NCI-H1694 treated with DMSO at 0.1 percent for 48 hours (cell line): ENCODE measurements at regions not wholly inside any gene's neighbourhood (a gene's known extent, or its start where the extent isn't known, plus 50 kb on each side); places are given as distances from the start of the nearest gene placed in this dataset.

Source experiments
- DNase-seq: peaks from one replicate; lab custom pipeline; 2025; lab: John Stamatoyannopoulos, UW

DNA sequence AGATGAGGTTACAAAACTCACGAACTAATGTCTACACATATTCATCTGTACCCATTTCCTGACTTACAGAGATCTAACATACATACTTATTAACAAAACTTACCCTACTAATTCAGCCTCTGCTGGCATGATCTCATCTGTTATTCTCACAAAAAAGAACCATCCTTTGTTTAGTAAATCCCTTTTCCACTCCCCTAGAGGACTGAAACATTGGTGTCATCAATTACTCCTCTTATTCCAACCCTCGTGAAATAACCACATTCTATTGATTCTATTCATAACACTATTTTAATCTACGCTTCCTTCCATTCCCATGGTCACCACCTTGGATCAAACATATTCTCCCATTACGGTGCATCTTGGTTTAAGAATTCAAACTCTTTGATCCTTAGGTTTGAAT, 505.9 kb downstream of the SI start:
- DNase-seq, result no peak

GRCh38 chr3:164550857-164551256, 527.4 kb downstream of the SI start:
- no peak for DNase-seq

- peak; percentile 97 for DNase-seq
These were observed 539.1 kb downstream of the SI start for GRCh38 chr3:164539215-164539614.

DNA sequence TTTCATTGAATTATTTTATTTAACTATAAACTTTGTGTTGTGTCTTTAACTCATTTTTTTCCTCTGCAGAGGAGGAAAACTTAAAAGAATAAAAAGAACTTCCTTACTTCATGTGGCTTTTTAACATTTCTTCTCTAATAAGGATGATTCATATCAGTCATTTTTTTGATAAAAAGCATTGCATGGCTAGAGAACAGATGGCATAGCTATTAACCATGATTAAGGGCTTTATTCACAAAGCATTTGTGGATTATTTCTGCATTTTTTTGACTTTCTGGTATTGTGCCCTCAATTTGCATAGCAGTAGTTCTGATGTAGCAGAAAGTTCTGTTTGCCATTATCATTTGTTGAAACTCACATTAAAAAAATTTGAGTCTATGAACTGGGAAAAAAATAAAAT, 540.8 kb downstream of the SI start:
- DNase-seq, result peak; percentile 88

- no peak for DNase-seq
These were observed 545.0 kb downstream of the SI start for GRCh38 chr3:164533275-164533674.

- DNase-seq, result no peak
These were observed 552.0 kb downstream of the SI start for GRCh38 chr3:164526250-164526649.

- DNase-seq, result no peak
These were observed 554.1 kb downstream of the SI start for GRCh38 chr3:164524201-164524600.

- DNase-seq, result no peak
These were observed 556.1 kb downstream of the SI start for GRCh38 chr3:164522073-164522763.

DNA sequence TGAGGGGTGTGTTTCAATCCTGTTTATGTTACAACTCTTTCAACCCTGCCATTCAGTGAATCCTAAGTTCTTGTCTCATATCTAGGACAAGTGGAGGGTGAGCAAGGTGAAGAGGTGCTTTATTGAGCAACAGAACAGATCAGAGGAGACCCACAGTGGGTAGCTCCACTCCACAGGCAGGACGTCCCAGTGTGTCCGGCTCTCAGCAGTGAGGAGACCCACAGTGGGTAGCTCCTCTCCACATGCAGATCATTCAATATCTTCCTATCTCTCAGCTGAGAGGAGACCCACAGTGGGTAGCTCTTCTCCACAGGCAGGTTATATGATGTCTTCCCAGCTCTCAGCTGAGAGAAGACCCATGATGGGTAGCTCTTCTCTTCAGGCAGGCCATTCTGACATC, 556.7 kb downstream of the SI start:
- no peak for DNase-seq

GRCh38 chr3:164521139-164521538, 557.2 kb downstream of the SI start:
- DNase-seq, result no peak

GRCh38 chr3:164515256-164515655, 563.0 kb downstream of the SI start:
- no peak for DNase-seq

GRCh38 chr3:164514576-164514975, 563.7 kb downstream of the SI start:
- no peak for DNase-seq

DNA sequence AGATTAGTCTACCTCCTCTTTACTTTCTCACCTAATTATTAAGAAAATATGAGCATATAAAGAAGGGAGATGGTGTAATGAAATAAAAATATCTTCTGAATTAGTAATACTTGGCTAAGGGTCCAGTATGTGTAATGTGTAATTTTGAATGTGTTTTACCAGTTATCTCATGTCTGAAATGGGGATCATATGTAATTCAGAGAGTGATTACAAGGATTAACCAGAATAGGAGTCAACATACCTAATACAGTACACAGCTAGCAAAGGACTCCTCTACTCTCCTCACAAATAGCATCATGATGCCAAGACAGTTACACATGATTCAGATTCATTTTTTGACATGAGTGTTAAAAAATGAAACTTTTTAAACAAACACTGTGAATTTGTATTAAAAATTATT, 570.4 kb downstream of the SI start:
- DNase-seq, result no peak

DNA sequence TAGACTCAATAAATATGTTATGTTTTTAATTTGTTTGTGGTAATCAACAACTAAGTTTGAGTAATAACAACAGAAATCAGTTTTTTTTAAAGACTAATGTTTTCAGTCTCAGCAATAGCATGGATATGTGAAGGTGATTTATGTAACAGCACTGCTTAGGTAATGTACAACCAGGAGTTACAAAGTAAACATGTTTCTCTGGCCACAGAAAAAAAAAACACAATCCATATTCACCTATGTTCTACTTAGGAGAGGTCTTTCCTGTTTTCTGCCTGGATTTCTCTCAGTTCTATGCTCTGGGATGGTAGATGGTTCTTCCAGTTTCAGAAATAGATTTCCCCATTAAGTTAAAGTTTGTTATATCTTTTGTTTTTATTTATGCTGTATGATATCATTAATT, 579.4 kb downstream of the SI start:
- no peak for DNase-seq

DNA sequence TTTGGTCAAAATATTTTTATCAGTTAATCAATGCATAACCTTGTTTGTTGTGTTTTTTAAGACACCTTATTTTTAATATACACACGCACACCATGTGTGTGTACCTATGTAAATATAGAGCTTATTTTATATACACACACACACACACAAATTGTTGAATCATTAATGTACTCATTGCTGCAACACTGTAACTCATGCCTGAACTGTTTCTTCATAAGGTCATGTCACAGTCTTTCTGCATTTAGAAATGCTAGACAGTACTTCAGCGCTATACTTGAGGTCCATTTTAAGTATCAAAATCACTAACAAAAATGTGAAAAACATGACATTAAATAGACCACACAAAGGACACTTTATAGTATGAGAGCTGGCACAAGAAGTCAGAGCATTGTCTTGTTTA, 589.4 kb downstream of the SI start:
- DNase-seq, result no peak

DNA sequence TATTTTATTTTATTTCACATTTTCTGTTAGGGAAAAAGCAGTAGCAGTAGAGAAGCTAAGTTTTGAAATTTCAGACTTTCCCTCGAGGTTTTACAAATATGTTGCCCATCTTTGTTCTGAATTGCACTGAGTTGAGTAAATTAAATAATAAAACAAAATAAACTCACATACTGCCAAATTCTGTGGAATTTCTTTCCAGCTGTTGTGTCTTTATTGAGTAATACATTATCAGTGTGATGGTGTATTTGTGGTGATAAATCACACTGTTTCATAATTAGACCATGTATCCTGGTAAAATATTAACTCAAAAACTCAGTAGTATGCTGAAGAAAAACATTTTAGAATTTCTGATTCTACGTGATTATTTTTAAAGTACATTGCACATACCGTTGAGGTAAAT, 592.1 kb downstream of the SI start:
- no peak for DNase-seq

DNA sequence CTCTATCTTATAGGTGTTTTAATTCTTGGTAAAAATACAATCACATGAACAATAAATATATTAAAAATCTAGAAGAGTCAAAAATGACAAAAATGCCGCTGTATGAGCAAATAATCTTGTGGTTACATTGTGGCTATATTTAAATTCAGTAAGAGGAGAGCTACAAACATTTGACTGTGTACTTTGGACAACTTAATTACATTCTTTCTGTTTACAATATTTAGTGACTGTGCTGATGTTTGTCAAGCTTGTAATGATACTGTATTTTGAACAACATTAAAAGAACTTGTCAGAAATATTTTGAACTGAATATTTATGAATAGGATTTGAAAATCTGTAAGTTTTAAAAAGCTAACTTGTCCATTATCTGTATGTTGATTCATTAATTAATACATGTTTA, 598.3 kb downstream of the SI start:
- DNase-seq, result no peak

GRCh38 chr3:164479406-164479805, 598.9 kb downstream of the SI start:
- no peak for DNase-seq

DNA sequence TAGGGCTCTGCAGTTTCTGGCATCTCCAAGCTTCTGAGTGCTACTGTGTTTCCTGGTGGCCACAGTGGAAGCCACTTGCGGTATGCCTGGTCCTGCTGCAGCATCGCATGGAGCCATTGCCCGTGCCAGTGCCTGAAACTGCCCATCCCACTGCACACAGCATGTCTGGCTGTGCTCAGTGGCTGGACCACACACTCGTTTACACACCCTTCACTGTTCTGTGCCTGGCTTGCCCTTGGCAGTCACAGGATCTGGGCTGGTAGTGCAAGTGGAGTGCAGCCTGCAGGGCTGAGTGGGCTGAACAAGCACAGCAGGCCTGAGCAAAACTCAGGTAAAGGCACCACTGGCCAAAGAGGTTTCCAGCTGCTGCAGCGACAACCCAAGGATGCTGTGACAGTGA, 600.0 kb downstream of the SI start:
- no peak for DNase-seq

- no peak for DNase-seq
These were observed 600.9 kb downstream of the SI start for GRCh38 chr3:164477403-164477802.

GRCh38 chr3:164476631-164477030, 601.7 kb downstream of the SI start:
- DNase-seq, result no peak

DNA sequence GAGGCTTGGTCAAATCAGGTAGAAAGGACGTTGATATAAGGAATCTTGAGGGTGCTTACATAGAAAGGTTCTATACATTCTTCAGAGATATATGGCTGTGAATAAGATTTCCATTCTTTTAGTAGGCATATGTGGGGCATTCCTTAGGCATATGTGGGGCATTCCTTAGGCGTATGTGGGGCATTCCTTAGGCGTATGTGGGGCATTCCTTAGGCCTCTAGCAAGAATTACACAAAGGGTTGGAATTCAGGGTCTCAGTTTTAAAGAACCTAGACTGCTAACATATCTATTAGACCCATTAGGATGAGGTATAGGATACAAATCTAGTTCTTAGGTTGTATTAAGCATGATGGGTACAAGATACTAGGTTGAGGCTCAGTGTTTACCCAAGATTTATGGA, 607.8 kb downstream of the SI start:
- no peak for DNase-seq

DNA sequence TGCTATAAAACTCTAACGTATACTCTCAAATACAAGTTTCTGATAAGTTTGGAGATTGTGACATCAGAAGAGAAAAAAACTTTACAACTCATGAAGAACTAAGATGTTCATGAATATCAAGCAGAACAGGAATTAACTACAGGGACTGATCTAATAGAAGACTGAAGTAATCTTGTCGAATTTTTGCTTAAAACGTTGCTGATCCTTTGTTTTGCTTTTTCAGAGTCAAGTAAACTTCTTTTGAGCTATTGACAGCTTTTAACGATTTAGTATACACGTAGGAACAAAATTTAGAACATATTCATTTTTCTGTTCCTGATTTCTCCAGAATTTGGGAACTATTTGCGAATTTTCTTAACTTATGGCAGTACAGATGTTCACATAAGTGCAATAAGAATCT, 610.2 kb downstream of the SI start:
- DNase-seq, result no peak

- no peak for DNase-seq
These were observed 611.3 kb downstream of the SI start for GRCh38 chr3:164467007-164467406.

DNA sequence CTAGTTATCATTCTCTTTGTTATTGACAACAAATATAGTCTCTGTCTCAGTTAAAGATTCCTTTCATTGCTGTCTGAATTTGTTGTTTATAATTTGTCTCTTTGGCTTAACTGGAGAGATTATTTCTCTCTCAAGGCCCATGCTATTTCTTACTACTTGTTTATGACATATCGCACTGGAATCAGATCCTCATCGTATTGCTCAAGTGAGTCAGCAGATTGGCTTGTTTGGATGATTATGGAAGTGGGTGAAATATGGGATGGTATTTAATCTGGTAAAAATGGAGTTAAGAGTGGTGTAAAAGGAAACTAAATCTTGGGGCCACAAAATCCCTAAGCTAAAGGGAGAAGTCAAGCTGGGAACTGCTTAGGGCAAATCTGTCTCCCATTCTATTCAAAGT, 613.1 kb downstream of the SI start:
- no peak for DNase-seq
